RPMI8226 (cell line): ENCODE measurements at regions not wholly inside any gene's neighbourhood (a gene's known extent, or its start where the extent isn't known, plus 50 kb on each side); places are given as distances from the start of the nearest gene placed in this dataset.
"Not testable (repeated sequence)": the region's sequence is repeated elsewhere in the genome, so short reads cannot be mapped to it uniquely, and the experiment has no call there.

ENCODE experiments used
- DNase-seq: peaks from one replicate; pipeline ENCODE4 v3.0.0-alpha.2; 2015

- no peak for DNase-seq
Observed at GRCh38 chr9:88596376-88596775, 61.4 kb downstream of the NXNL2 start.

DNA sequence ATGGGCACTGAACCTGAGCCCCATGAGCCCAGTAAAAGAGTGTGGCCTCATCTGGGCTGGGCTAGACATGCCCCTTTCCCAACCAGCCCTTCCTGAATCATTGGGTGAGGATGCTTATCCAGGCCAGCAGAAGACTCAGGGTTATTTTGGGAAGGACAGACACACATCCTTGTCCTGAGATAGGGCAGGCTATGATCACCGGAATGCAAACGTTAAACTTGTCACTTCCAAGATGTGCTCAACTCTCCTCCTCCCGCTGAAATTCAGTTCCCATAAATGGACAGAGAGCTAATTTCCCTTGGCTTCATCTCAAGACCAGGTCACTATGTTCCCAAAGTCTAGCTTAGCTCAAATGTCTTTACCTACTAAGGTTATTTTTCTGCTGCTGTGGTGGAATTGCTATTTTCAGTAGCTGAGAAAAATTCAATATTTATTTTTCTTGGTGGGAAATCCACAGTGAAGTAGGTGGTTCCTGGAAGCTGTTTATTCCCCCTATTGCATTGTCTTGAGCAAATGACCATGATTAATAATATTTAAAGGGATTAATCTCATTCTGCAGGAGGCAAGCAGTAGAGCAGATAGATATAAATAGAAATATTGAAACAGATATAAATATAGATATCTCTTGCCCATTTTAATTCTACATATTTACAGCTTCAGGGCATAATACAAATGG lies 70.0 kb downstream of the NXNL2 start:
- DNase-seq: no peak

- DNase-seq: no peak
Observed at GRCh38 chr9:88605512-88606362, 70.8 kb downstream of the NXNL2 start.

DNA sequence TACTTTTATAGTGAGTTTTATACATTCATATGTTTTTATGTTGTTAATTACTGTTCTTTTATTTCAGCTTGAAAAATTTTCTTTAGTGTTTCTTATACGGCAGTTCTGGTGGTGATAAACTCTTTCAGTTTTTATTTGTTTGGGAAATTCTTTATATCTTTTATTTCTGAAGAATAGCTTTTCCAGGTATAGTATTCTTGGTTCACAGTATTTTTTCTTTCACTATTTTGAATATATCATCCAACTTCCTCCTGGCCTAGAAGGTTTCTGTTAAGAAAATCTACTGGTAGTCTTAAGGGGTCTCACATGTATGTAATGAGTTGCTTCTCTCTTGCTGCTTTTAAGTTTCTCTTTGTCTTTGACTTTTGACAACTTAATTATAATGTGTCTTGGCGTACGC lies 79.4 kb downstream of the NXNL2 start:
- no peak for DNase-seq

GRCh38 chr9:88623698-88624097 lies 88.7 kb downstream of the NXNL2 start:
- DNase-seq: no peak

- DNase-seq: no peak
Observed at GRCh38 chr9:88628114-88628513, 93.1 kb downstream of the NXNL2 start.

- no peak for DNase-seq
Observed at GRCh38 chr9:88628811-88629210, 93.8 kb downstream of the NXNL2 start.

DNA sequence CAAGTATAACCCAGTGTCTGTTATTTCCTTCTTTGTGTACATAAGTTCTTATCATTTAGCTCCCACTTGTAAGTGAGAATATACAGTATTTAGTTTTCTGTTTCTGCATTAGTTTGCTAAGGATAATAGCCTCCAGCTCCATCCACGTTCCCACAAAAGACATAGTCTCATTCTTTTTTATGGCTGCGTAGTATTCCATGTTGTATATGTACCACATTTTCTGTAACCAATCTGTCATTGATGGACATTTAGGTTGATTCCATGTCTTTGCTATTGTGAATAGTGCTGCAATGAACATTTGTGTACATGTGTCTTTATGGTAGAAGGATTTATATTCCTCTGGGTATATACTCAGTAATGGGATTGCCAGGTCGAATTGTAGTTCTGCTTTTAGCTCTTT lies 95.6 kb downstream of the NXNL2 start:
- DNase-seq: not testable (repeated sequence)

DNA sequence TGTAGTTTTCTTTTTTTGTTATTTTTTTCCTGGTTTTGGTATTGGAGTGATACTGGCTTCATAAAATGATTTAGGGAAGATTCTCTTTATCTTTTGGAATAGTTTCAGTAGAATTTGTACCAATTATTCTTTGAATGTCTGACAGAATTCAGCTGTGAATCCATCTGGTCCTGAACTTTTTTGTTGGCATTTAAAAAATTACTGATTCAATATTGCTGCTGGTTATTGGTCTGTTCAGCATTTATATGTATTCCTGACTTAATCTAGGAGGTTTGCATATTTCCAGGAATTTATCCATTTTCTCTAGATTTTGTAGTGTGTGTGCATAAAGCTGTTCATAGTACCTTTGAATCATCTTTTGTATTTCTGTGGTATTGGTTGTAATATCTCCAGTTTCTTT lies 100.2 kb downstream of the NXNL2 start:
- no peak for DNase-seq

DNA sequence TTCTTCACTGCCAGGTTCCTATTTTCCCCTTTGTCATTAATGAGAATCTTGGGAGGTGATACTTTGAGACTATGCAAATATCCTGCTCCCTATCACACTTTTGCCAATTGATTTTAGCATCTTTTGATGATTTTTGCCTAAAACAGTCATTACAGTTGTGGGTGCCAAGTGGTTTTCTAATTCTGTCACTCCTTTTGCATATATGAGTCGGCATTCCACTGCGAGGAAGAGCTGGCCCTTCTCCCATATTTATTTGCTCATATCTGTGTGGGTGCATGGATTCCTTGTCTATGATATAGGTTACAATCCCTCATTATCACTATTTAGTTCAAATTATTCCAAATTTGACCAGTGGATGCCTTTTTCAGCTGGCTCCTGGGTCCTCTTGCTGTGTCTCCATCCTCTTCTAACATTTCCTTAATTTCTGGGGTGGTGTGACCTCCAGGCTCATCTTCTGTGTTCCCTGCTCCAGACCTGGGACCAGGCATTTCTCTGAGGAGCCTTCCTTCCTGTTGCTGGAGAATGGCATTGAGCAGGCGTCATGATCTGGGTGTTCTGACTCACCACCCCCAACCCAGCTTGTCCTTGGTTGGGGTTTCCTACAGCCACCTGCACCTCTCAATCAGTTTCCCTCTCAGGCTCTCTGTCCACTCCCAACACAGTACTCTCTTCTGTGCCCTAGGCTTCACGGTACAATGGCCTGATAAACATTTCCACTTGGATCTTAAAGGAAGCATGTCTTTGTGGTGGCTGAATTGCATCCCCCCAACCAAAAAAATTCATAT lies 106.7 kb downstream of the NXNL2 start:
- DNase-seq: no peak

DNA sequence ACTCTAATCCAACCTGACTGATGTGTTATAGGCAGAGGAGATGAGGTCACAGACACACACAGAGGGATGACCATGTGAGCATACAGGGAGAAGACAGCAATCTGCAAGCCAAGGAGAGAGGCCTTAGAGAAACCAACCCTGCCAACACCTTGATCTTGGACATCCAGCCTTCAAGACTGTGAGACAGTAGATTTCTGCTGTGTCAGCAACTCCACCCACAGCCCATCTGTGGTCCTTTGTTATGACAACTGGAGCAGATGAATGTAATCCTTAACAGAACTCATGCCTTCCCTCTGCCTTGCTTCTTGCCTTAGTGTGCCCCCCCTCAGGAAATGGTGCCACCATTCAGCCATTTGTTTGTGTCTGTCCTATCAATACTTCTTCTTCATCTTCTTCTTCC lies 107.4 kb downstream of the NXNL2 start:
- DNase-seq: no peak

DNA sequence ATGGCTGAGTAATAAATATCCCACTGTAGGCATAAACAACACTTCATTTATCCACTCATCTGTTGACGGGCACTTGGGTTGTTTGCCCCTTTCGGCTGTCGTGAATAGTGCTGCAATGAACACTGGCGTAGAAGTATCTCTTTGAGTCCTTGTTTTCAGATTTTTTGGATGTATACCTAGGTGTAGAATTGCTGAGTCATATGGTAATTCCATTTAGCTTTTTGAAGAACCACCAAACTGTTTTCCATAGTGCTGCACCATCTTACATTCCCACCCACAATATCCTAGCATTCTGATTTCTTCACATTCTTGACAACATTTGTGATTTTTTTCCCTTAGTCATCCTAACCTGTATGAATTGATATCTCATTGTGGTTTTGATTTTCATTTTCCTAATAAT lies 109.0 kb downstream of the NXNL2 start:
- DNase-seq: no peak

DNA sequence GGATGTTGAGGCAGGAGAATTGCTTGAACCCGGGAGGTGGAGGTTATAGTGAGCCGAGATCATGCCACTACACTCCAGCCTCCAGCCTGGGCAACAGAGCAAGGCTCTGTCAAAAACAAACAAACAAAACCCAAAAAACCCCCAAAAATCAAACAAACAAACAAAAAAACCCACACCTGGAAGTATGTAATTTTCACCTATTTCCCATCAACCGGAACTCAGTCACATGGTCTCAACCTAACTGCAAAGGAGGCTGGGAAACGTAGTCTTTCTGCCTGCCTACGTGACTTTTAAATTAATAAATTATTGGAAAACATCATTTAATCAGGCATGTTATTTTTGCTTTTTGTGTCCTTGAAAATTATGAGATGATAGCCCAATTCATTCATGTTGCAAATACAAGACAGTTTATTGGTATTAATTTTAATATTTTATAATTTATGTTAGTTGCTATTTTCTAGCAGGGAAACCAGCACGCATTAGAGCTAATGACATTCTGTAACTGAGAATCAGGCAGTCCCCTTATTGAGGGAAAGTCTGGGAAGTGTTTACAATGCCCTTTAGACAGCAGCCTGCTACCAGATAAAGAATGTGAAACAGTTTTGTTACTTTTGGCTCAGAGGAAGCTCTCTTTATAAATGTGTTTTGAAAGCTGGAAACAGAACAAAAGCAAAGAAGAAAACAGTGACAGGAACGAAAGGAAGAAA lies 110.3 kb downstream of the NXNL2 start:
- DNase-seq: no peak

DNA sequence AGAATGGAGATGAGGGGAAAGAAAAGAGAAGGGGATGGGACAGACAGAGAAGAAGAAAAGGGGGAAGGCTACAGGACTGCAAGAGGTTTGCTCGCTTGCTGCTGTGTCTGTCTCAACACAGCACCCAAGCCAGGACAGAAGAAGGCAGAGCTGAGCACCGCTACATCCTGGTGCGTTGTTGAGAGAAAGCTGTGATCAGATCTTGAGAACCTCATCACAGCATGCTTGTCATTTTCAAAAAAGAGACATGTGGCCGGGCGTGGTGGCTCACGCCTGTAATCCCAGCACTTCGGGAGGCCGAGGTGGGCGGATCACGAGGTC lies 110.9 kb downstream of the NXNL2 start:
- no peak for DNase-seq

- DNase-seq: no peak
Observed at GRCh38 chr9:88646539-88647300, 111.7 kb downstream of the NXNL2 start.

- DNase-seq: no peak
Observed at GRCh38 chr9:88651682-88652633, 117.0 kb downstream of the NXNL2 start.

- DNase-seq: no peak
Observed at GRCh38 chr9:88652876-88653275, 117.9 kb downstream of the NXNL2 start.

- no peak for DNase-seq
Observed at GRCh38 chr9:88653406-88653805, 118.4 kb downstream of the NXNL2 start.

DNA sequence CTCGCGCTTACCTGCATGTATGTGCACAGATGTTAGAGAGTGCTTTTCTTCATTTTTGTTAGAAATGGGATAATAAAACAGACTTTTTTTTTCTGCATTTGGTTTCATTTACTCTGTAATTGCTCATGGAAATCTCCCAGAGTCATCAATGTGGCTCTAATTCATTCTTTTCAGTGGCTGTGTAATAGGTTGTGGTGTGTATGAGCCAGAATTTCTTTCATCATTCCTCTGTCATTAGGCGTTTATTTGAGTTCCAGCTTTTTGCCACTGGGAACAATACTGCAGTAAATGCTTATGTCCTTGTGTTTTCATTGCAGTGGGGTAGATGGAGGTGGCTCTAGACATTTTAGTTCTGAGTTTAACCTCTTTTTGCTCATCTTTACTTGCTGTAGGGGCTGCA lies 118.9 kb downstream of the NXNL2 start:
- no peak for DNase-seq

- no peak for DNase-seq
Observed at GRCh38 chr9:88657893-88658292, 122.9 kb downstream of the NXNL2 start.

- DNase-seq: peak; percentile 58
Observed at GRCh38 chr9:88658311-88658822, 123.4 kb downstream of the NXNL2 start.
